Hepatocyte (in vitro differentiated cells): ENCODE measurements at regions not wholly inside any gene's neighbourhood (a gene's known extent, or its start where the extent isn't known, plus 50 kb on each side); places are given as distances from the start of the nearest gene placed in this dataset.

Source experiments
- CTCF ChIP-seq: fragments of 200-600 bp; sonication (generic); IDR thresholded peaks from 2 replicates; pipeline ENCODE4 v1.5.1; 2016; ENCODE audit warnings: antibody characterized with exemption, mild to moderate bottlenecking; ENCODE audit not compliant: poor library complexity
- EZH2 ChIP-seq: fragments of 200-600 bp; sonication (generic); IDR thresholded peaks from 2 replicates; pipeline ENCODE4 v1.6.1; 2016; ENCODE audit warnings: antibody characterized with exemption, mild to moderate bottlenecking, borderline replicate concordance
- EZH2phosphoT487 ChIP-seq: fragments of 200-600 bp; sonication (generic); IDR thresholded peaks from one replicate; pipeline ENCODE4 v1.6.1; 2018; ENCODE audit warnings: antibody characterized with exemption, mild to moderate bottlenecking, low read depth, moderate library complexity; ENCODE audit not compliant: unreplicated experiment, severe bottlenecking

GRCh38 chr1:221159608-221160007, 280.4 kb downstream of the HLX start:
- TF ChIP-seq CTCF: no peak
- TF ChIP-seq EZH2phosphoT487: no peak
- no peak for TF ChIP-seq EZH2
